ENCODE measurements at regions not wholly inside any gene's neighbourhood (a gene's known extent, or its start where the extent isn't known, plus 50 kb on each side); places are given as distances from the start of the nearest gene placed in this dataset.

DNA sequence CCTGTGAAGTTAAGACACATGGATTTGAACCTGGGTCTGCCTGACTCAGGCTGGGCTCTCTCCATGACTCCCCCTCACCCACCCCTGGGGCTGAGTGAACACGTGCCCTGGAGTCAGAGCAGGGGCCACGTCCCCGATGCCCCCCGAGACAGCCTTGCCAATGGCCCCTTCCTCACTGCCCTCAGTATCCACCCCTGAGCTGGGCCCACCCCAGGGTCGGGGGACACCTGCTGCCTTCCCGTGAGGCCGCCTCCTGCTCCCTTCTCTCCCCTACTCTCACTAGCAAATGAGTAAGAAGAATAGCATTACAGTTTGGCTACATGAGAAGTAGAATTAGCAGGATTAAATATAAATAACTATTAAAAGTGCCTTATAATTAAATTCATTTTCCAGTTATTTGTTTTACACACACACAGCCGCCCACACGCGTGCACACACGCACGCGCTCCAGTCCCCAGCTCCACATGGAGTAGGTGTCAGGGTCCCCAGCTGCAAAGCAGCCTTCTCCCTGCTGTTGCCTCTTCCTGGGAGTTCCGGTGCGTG, 117.4 kb upstream of the LINGO1 start:
- DNase-seq: no peak

DNA sequence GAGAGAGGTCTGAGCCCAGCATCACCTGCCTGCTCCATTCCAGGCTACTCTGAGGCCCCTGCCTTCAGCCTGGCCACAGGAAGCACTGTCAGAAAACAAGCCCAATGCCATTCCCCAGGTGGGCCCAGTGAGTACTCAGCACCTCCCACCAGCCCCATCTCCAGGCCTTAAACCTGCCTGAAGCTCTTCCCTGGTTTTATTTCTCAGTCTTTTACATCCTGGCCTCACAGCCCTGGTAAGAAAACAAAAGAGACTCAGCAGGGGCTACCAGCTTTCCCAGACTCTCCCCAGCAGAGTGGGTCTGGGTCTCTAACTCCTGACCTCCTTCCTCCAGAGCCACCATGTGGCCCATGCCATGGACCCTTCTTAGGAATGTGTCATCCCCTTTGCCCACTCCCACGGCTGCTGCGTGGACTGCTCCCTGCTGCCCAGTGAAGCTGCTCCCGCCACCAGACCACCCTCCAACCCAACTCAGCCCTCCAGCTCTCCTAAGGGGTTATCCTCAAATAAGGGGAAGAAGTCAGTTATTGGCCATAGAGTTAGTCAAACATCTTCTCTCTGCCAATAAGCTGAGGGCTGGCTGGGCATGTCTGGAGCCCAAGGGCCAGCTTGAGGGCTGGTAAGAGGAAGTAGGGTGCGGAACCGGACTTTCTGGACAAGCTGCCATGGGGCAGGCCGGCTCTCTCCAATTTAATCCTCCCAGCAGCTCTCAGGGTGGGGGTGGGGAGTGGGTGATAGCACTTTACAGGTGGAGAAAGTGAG, 116.7 kb upstream of the LINGO1 start:
- DNase-seq: no peak

- DNase-seq: no peak
Observed at GRCh38 chr15:77748078-77749064, 115.7 kb upstream of the LINGO1 start.

DNA sequence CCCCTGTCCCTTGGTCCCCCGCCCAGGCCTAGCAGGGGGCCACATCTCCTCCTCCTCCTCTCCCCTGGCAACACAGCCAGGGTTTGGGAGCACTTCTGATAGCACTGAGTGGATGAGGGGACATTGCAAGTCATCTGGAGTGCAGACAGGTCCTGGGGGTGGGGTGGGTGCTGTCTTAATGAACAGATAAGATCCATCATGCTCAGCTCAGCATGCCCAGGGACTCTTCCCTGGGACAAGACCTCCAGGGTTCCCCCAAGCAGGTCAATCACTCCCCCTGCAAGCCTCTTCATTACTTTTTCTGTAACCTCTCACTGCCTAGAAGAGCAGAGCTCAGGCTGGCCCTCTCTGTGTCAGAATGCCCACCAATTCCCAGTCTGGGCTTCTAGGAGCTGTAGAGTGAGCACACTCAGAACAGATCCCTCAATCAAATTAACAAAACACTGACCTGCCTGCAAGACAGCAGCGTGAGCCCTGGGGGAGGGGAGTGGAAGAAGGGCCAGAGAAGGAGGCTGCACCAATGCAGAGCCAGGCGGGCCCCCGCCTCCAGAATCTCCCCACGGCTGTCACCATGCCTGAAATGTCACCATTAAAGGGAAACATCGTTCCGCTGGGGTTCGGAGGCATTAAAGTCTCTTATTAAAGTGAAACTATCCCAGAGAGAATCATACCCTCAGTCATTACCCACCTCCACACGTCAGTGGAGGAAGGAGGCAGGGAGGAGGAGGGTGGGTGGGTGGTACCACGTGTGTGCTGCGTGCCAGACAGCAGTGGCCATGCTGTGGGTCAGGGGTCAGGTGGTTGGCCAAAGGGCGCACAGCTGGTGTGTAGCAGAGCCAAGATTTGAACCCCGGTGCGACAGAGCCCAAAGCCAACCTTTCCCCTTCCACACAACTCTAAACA, 114.7 kb upstream of the LINGO1 start:
- DNase-seq: no peak

DNA sequence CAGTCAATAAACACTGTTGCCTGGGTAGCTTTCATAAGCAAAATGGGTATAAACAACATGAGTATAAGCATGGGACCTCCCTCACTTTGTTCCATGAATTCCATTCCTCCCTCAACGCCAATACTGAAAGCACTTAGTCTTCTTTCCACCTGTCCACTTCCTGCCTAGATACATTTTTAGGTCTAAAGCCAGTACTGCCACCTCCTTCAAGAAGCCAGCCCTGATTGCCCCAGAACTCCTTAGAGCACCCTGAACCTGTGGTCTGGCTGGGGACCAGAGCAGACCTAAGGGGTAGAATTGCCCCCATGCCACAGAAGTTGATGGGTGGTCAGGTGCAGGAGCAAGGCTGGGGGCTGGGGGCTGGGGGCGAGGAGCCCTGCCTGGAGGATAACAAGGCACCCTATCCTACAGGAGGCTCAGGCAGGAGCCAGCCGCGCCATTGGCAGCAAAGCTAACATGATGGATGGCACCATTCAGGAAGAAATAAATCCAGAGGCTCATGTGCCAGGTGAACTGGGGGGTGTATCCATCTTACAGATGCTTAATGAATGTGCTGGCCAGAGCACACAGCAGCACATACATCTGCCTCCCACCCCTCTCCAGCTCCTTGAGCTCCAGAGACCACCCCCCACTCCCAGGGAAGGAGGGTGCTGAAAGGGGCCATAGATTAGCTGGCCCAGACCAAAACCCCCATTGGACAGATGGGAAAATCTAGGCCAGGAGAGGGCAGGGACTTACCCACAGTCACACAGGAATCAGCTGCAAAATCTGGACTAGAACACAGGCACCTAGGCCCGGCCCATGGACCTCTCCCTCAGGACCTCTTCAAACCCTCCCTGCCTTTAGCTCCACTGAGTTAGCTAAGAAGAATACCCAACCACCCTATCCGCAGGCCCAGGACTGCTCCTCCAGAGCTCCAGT, 113.8 kb upstream of the LINGO1 start:
- no peak for DNase-seq

- DNase-seq: no peak
Observed at GRCh38 chr15:77744398-77744797, 111.7 kb upstream of the LINGO1 start.

GRCh38 chr15:77742570-77742969, 109.9 kb upstream of the LINGO1 start:
- no peak for DNase-seq

DNA sequence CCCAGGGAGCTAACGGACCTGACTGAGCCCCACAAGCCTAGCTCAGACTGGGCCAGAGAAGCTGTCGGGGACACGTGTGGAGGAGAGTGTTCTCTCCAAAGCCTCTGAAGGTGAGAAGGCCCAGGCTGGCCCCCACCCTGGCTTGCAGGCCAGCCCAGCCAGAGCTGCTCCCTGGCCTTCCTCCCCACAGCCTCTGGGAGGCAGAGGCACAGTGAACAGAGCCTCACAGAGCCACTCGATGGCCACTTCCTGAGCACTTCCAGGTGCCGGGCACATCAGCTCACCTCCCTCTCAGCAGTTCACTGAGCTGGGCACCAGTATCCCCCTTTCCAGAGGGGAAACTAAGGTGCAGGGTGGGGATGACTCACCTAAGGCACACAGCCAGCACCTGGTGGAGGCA, 109.4 kb upstream of the LINGO1 start:
- DNase-seq: no peak

DNA sequence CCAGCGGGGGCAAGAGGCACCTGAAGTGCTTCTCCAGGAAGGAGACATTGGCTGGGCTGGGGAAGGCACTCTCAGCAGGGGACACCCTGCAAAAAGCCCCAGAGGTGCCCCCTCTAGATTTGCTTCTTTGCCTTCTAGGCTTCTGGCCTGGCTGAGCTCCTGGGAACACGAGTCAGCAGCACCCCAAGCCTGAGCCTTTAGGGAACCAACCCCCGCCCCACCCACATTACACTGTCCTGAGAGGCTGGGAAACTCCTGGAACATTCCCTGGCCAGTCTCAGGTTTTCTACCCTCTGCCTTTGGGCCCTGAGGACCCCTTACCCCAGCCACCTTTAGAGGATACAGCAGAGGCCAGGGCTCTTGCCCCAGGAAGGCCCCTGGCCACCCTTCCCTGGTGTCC, 108.4 kb upstream of the LINGO1 start:
- DNase-seq: no peak

DNA sequence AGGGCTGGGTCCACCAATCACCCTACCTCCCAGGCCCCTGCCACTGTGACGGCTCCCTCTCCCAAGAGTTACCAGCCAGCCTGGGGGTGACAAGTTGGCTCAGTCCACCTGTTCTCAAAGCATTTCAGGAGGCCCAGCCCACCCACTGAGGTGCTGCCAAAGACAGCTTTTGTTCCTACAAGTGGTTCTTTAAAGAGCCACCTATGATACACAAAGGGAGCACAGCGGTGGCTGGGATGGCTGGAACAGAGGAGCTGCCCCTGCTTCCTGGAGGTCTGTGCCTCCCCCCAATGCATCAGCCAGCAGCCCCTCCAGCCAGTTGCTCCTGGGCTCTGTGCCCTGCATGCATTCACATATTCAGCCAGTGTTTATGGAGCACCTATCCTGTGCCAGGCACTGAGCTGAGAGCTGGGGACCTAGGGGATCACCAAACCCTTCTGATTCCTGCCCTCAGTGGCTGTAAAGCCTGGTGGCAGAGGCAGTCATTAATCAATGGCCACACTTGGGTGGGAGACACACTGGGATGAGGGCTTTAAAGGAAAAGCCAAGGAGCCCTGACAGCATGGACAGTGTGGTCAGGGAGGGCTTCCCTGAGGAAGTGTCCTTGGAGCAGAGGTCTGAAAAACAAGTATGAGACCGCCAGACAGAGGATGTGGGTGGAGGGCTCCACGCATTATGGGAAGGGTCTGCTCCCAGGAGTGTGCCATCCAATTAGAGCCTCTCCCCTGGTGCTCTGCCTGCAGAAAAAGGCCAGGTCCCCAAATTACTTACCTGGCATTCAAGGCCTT, 107.1 kb upstream of the LINGO1 start:
- DNase-seq: no peak

GRCh38 chr15:77738441-77739302, 106.0 kb upstream of the LINGO1 start:
- DNase-seq: no peak

GRCh38 chr15:77738038-77738370, 105.3 kb upstream of the LINGO1 start:
- DNase-seq: no peak

DNA sequence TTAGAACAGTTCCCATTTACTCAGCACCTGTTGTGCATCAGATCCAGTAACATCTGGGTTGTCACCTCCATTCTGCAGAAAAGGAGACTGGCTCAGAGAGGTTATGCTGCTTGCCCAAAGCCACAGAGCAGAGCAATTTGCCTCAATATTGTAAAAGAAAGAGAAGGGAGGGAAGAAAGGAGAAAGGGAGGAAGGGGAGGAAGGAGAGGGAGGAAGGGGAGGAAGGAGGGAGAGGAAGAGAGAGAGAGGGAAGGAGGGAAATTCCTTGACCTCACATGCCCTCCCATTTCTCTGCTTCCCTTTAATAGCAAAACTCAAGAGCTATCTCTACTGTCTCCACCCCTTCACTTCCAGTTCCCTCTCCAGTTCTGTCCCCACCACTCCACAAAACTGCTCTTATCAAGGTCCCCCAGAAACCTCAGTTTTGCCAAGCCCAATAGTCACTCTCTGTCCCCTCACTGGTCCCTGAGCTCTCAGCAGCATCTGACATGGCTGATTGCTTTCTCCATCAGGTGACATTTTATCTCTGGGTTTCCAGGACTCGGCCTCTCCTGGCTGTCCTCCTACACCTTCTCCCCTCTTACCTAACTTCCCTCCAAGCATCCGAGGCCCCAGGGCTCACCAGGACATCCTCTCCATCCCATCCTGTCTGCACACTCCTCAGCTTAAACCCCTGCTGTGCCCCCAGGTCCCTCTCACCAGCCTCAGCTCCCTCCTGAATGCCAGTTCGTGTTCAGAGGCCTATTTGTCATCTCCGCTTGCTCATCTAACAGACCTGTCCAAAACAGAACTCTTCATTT, 104.7 kb upstream of the LINGO1 start:
- DNase-seq: no peak

- DNase-seq: no peak
Observed at GRCh38 chr15:77734306-77734705, 101.6 kb upstream of the LINGO1 start.

- no peak for DNase-seq
Observed at GRCh38 chr15:77733579-77734300, 101.0 kb upstream of the LINGO1 start.

DNA sequence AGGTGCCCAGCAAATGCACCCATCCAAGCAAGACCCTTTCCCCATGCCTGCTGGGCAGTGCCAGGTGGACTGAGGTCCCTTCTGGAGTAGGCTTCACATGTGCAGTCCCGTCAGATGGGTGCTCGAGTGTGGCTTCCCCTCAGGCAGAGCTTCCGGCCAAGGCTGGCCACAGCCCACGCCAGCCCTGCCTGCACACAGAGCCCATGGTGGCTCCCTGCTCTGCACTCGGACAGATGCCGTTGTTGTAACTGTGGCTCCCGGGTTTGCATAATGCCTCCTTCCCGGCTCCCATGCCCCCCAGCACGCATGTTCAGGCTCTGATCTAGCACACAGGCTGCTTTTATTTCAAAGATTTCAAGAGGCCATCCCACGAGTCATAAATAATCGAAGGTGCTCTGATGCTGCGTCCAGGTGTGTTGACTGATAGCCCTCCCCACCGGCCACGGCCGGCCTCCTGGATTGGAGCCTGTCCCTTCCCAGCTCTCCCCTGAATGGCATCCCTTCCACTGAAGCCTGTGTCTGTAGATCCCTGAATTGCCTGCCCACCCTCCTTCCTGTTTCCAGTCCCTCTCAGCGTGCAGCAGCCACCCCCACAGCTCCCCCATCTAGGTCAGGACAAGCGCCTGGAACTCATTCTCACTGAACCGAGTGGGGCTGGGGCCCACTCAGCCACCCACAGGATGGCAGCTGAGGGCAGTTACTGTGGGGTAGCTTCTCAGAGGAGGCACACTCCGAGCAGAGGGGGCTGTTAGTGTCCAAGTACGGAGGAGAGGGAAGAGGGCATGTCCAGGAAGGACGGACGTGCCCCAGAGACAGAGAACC, 100.0 kb upstream of the LINGO1 start:
- no peak for DNase-seq

DNA sequence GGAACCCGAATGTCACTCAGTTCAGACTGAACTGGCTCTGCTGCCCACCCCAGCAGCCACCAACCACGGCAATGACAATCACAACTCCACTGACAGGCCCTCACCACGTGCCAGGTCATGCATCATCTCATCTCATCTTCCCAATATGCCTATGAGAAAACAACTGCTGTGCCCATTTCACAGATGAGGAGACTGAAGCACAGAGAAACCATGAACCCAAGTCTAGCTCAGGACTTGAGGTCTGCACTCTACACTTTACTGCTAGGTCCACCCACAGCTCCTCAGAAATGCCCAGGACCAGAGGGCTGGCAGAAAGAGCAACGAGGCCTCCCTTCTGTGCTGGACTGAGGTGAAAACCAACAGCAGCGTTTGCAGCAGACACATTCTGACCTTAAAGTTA, 99.2 kb upstream of the LINGO1 start:
- no peak for DNase-seq

Measured in activated CD4-positive, alpha-beta T cell treated with anti-CD3 and anti-CD28 coated beads, Interleukin-2, amount 50 U/mL, for 48 hours (primary cell).